ENCODE measurements at regions not wholly inside any gene's neighbourhood (a gene's known extent, or its start where the extent isn't known, plus 50 kb on each side); places are given as distances from the start of the nearest gene placed in this dataset.

- H3K27me3 Mint-ChIP-seq, result no peaks in the 10 kb centered on the region
- ATAC-seq (ENCODE audit: low read depth), result no peak
- CTCF ChIA-PET, result no interaction called here
- POLR2A ChIA-PET, result no interaction called here
- intact Hi-C loops (cut with micrococcal nuclease), result no loop called here
- peaks cover 2% of the 10 kb centered on the region for H3K9me3 Mint-ChIP-seq
- no peak for DNase-seq
- H3K4me3 Mint-ChIP-seq, result no peak overlapping the region
- H3K36me3 Mint-ChIP-seq (ENCODE audit: low read depth), result no peaks in the 10 kb centered on the region
- H3K27ac Mint-ChIP-seq, result no peak overlapping the region
- no peak for TF ChIP-seq CTCF (IDR thresholded peaks at IDR 0.05)
- H3K4me1 Mint-ChIP-seq, result no peaks in the 10 kb centered on the region
Measured at GRCh38 chr2:67221266-67221665, 175.9 kb upstream of the ETAA1 start.

GRCh38 chr2:67225287-67225973 lies 171.7 kb upstream of the ETAA1 start:
- DNase-seq (no peak), ATAC-seq (ENCODE audit: low read depth) (no peak)
- no peak for TF ChIP-seq CTCF (IDR thresholded peaks at IDR 0.05)
- POLR2A ChIA-PET, result no interaction called here
- no peaks in the 10 kb centered on the region for H3K36me3 Mint-ChIP-seq (ENCODE audit: low read depth)
- no peak overlapping the region for H3K4me3 Mint-ChIP-seq
- intact Hi-C loops (cut with micrococcal nuclease), result no loop called here
- CTCF ChIA-PET, result no interaction called here
- no peaks in the 10 kb centered on the region for H3K9me3 Mint-ChIP-seq
- no peaks in the 10 kb centered on the region for H3K4me1 Mint-ChIP-seq
- no peaks in the 10 kb centered on the region for H3K27me3 Mint-ChIP-seq
- no peak overlapping the region for H3K27ac Mint-ChIP-seq

GRCh38 chr2:67229706-67230105 lies 167.4 kb upstream of the ETAA1 start:
- ChIA-PET CTCF (no interaction called here), POLR2A (no interaction called here)
- intact Hi-C loops (cut with micrococcal nuclease), result no loop called here
- H3K4me1 Mint-ChIP-seq, result no peaks in the 10 kb centered on the region
- TF ChIP-seq CTCF (IDR thresholded peaks at IDR 0.05), result no peak
- no peaks in the 10 kb centered on the region for H3K36me3 Mint-ChIP-seq (ENCODE audit: low read depth)
- H3K9me3 Mint-ChIP-seq, result no peaks in the 10 kb centered on the region
- DNase-seq (no peak), ATAC-seq (ENCODE audit: low read depth) (no peak)
- no peak overlapping the region for H3K4me3 Mint-ChIP-seq
- H3K27ac Mint-ChIP-seq, result no peak overlapping the region
- H3K27me3 Mint-ChIP-seq, result no peaks in the 10 kb centered on the region

- no peak for DNase-seq
- H3K36me3 Mint-ChIP-seq (ENCODE audit: low read depth), result no peaks in the 10 kb centered on the region
- H3K4me1 Mint-ChIP-seq, result no peaks in the 10 kb centered on the region
- ChIA-PET POLR2A (no interaction called here), CTCF (no interaction called here)
- TF ChIP-seq CTCF (IDR thresholded peaks at IDR 0.05), result no peak
- no peak overlapping the region for H3K27ac Mint-ChIP-seq
- no peaks in the 10 kb centered on the region for H3K27me3 Mint-ChIP-seq
- H3K4me3 Mint-ChIP-seq, result no peak overlapping the region
- intact Hi-C loops (cut with micrococcal nuclease), result no loop called here
- no peaks in the 10 kb centered on the region for H3K9me3 Mint-ChIP-seq
- ATAC-seq (ENCODE audit: low read depth), result no peak
Measured at GRCh38 chr2:67232936-67233335, 164.2 kb upstream of the ETAA1 start.

GRCh38 chr2:67234440-67234839 lies 162.7 kb upstream of the ETAA1 start:
- H3K4me1 Mint-ChIP-seq, result no peaks in the 10 kb centered on the region
- H3K36me3 Mint-ChIP-seq (ENCODE audit: low read depth), result no peaks in the 10 kb centered on the region
- CTCF ChIA-PET, result no interaction called here
- no peak overlapping the region for H3K4me3 Mint-ChIP-seq
- DNase-seq (no peak), ATAC-seq (ENCODE audit: low read depth) (no peak)
- intact Hi-C loops (cut with micrococcal nuclease), result no loop called here
- TF ChIP-seq CTCF (IDR thresholded peaks at IDR 0.05), result no peak
- H3K27me3 Mint-ChIP-seq, result no peaks in the 10 kb centered on the region
- H3K27ac Mint-ChIP-seq, result no peak overlapping the region
- POLR2A ChIA-PET, result no interaction called here
- no peaks in the 10 kb centered on the region for H3K9me3 Mint-ChIP-seq

Measured in activated B cell treated with CpG ODN at 0.5 μM for 24 hours (primary cell).